WTC11 (cell line): ENCODE measurements at regions not wholly inside any gene's neighbourhood (a gene's known extent, or its start where the extent isn't known, plus 50 kb on each side); places are given as distances from the start of the nearest gene placed in this dataset.

Source experiments
- CTCF ChIP-seq: fragments of 200-600 bp; IDR thresholded peaks from 2 replicates; pipeline ENCODE4 v1.8.0; 2022; ENCODE audit warnings: antibody characterized with exemption
- JUN ChIP-seq: sonication (generic); formaldehyde crosslinking; IDR thresholded peaks from 2 replicates; pipeline ENCODE4 v1.8.0; 2023; ENCODE audit warnings: mild to moderate bottlenecking, missing genetic modification reagents
- SP1 ChIP-seq: sonication (generic); formaldehyde crosslinking; conservative IDR thresholded peaks from 2 replicates; pipeline ENCODE4 v1.8.1; 2022; ENCODE audit warnings: missing genetic modification reagents
- TCF7 ChIP-seq: sonication (generic); formaldehyde crosslinking; IDR thresholded peaks from 2 replicates; pipeline ENCODE4 v1.8.0; 2022; ENCODE audit warnings: mild to moderate bottlenecking, low read depth, missing genetic modification reagents, moderate library complexity

- no peak for TF ChIP-seq CTCF
- no peak for TF ChIP-seq JUN (CRISPR knock-in tag)
- no peak for TF ChIP-seq TCF7
- no peak for TF ChIP-seq SP1 (CRISPR knock-in tag)
Observed at GRCh38 chr6:68186870-68187269, 448.2 kb upstream of the ADGRB3 start.
